ENCODE measurements at regions not wholly inside any gene's neighbourhood (a gene's known extent, or its start where the extent isn't known, plus 50 kb on each side); places are given as distances from the start of the nearest gene placed in this dataset.

- no peaks in the 10 kb centered on the region for H3K36me3 ChIP-seq
- H3K9ac ChIP-seq: no peak overlapping the region
- no peaks in the 10 kb centered on the region for H3K9me3 Mint-ChIP-seq
- H3K4me1 Mint-ChIP-seq: peaks cover 18% of the 10 kb centered on the region
- TF ChIP-seq CTCF (IDR thresholded peaks at IDR 0.05): no peak
- TF ChIP-seq EZH2phosphoT487 (IDR thresholded peaks at IDR 0.05): no peak
- TF ChIP-seq EZH2 (IDR thresholded peaks at IDR 0.05): no peak
- no peak overlapping the region for H3K27ac ChIP-seq
- H3K4me3 Mint-ChIP-seq: no peak overlapping the region
- no peak for DNase-seq (ENCODE audit: low spot score)
- H3K79me2 ChIP-seq (ENCODE audit: low read depth): no peaks in the 10 kb centered on the region
- H3K27me3 ChIP-seq: no peaks in the 10 kb centered on the region
- H3K4me1 ChIP-seq: peaks cover 27% of the 10 kb centered on the region
- H4K20me1 ChIP-seq (ENCODE audit: low read depth): no peaks in the 10 kb centered on the region
- no peaks in the 10 kb centered on the region for H3K9me3 ChIP-seq (ENCODE audit: low read depth)
- no peak overlapping the region for H3K4me2 ChIP-seq
- H3K36me3 Mint-ChIP-seq: no peaks in the 10 kb centered on the region
- no peak overlapping the region for H3K4me3 ChIP-seq
- H3K27me3 Mint-ChIP-seq (ENCODE audit: insufficient read depth, low read depth): peaks cover 2% of the 10 kb centered on the region
- H3F3A ChIP-seq (ENCODE audit: low read depth): peaks cover 4% of the 10 kb centered on the region
- no peak overlapping the region for H2AFZ ChIP-seq (replicated peaks)
- no peak overlapping the region for H3K27ac Mint-ChIP-seq
Measured at GRCh38 chr16:26688699-26689098, 378.0 kb upstream of the C16orf82 start.

- DNase-seq (ENCODE audit: low spot score): no peak
- peaks cover 4% of the 10 kb centered on the region for H3K27me3 Mint-ChIP-seq (ENCODE audit: insufficient read depth, low read depth)
- H3K9ac ChIP-seq: no peak overlapping the region
- TF ChIP-seq CTCF (IDR thresholded peaks at IDR 0.05): no peak
- no peak for TF ChIP-seq EZH2 (IDR thresholded peaks at IDR 0.05)
- no peak for TF ChIP-seq EZH2phosphoT487 (IDR thresholded peaks at IDR 0.05)
- H3K27ac Mint-ChIP-seq: no peak overlapping the region
- no peaks in the 10 kb centered on the region for H3K79me2 ChIP-seq (ENCODE audit: low read depth)
- H3K9me3 Mint-ChIP-seq: no peaks in the 10 kb centered on the region
- H3K9me3 ChIP-seq (ENCODE audit: low read depth): no peaks in the 10 kb centered on the region
- no peak overlapping the region for H3K4me3 Mint-ChIP-seq
- H3K4me1 ChIP-seq: peaks cover 22% of the 10 kb centered on the region
- no peak overlapping the region for H3K4me2 ChIP-seq
- H2AFZ ChIP-seq (replicated peaks): no peak overlapping the region
- no peak overlapping the region for H3K27ac ChIP-seq
- H3F3A ChIP-seq (ENCODE audit: low read depth): peaks cover 3% of the 10 kb centered on the region
- no peaks in the 10 kb centered on the region for H4K20me1 ChIP-seq (ENCODE audit: low read depth)
- H3K4me3 ChIP-seq: no peak overlapping the region
- H3K27me3 ChIP-seq: no peaks in the 10 kb centered on the region
- peaks cover 21% of the 10 kb centered on the region for H3K4me1 Mint-ChIP-seq
- H3K36me3 Mint-ChIP-seq: no peaks in the 10 kb centered on the region
- no peaks in the 10 kb centered on the region for H3K36me3 ChIP-seq
Measured at GRCh38 chr16:26692658-26693057, 374.1 kb upstream of the C16orf82 start.

- TF ChIP-seq EZH2 (IDR thresholded peaks at IDR 0.05) (no peak), CTCF (IDR thresholded peaks at IDR 0.05) (no peak), EZH2phosphoT487 (IDR thresholded peaks at IDR 0.05) (no peak)
- H3K4me1 ChIP-seq: no peaks in the 10 kb centered on the region
- H3K4me3 ChIP-seq: no peak overlapping the region
- H3F3A ChIP-seq (ENCODE audit: low read depth): no peaks in the 10 kb centered on the region
- H4K20me1 ChIP-seq (ENCODE audit: low read depth): no peaks in the 10 kb centered on the region
- Mint-ChIP-seq H3K4me3 (no peak overlapping the region), H3K27me3 (ENCODE audit: insufficient read depth, low read depth) (peaks cover 6% of the 10 kb centered on the region), H3K4me1 (peaks cover 4% of the 10 kb centered on the region), H3K36me3 (no peaks in the 10 kb centered on the region), H3K27ac (no peak overlapping the region), H3K9me3 (peaks cover 12% of the 10 kb centered on the region)
- H3K9ac ChIP-seq: no peak overlapping the region
- H3K27ac ChIP-seq: no peak overlapping the region
- H3K9me3 ChIP-seq (ENCODE audit: low read depth): peaks cover 5% of the 10 kb centered on the region
- no peak overlapping the region for H2AFZ ChIP-seq (replicated peaks)
- H3K36me3 ChIP-seq: no peaks in the 10 kb centered on the region
- no peak for DNase-seq (ENCODE audit: low spot score)
- no peaks in the 10 kb centered on the region for H3K27me3 ChIP-seq
- H3K79me2 ChIP-seq (ENCODE audit: low read depth): no peaks in the 10 kb centered on the region
- no peak overlapping the region for H3K4me2 ChIP-seq
Measured at GRCh38 chr16:26697807-26698206, 368.9 kb upstream of the C16orf82 start.
